SJCRH30 (cell line): ENCODE measurements at regions not wholly inside any gene's neighbourhood (a gene's known extent, or its start where the extent isn't known, plus 50 kb on each side); places are given as distances from the start of the nearest gene placed in this dataset.

ENCODE experiments used
- DNase-seq, 2 experiments: peaks; one replicate each; pipeline ENCODE4 v3.0.0-alpha.2; 2015 to 2020
- H3K27ac ChIP-seq: fragments of 250-450 bp; sonication (Bioruptor Pico); 2 replicates; pipeline ENCODE4 v1.5.1; 2020; ENCODE audit warnings: mild to moderate bottlenecking, moderate library complexity
- H3K27me3 ChIP-seq: fragments of 250-450 bp; sonication (Bioruptor Pico); 2 replicates; pipeline ENCODE4 v1.5.1; 2020; ENCODE audit warnings: mild to moderate bottlenecking, moderate library complexity
- H3K36me3 ChIP-seq: fragments of 250-450 bp; sonication (Bioruptor Pico); 2 replicates; pipeline ENCODE4 v1.5.1; 2020; ENCODE audit warnings: mild to moderate bottlenecking, moderate library complexity
- H3K4me1 ChIP-seq: fragments of 250-450 bp; sonication (Bioruptor Pico); 2 replicates; pipeline ENCODE4 v1.5.1; 2020; ENCODE audit warnings: mild to moderate bottlenecking, moderate library complexity
- H3K4me3 ChIP-seq: fragments of 250-450 bp; sonication (Bioruptor Pico); 2 replicates; pipeline ENCODE4 v1.5.1; 2020; ENCODE audit warnings: mild to moderate bottlenecking, moderate library complexity
- H3K9me3 ChIP-seq: fragments of 250-450 bp; sonication (Bioruptor Pico); replicated peaks from 2 replicates; pipeline ENCODE4 v1.5.1; 2020; ENCODE audit warnings: mild to moderate bottlenecking, moderate library complexity

DNA sequence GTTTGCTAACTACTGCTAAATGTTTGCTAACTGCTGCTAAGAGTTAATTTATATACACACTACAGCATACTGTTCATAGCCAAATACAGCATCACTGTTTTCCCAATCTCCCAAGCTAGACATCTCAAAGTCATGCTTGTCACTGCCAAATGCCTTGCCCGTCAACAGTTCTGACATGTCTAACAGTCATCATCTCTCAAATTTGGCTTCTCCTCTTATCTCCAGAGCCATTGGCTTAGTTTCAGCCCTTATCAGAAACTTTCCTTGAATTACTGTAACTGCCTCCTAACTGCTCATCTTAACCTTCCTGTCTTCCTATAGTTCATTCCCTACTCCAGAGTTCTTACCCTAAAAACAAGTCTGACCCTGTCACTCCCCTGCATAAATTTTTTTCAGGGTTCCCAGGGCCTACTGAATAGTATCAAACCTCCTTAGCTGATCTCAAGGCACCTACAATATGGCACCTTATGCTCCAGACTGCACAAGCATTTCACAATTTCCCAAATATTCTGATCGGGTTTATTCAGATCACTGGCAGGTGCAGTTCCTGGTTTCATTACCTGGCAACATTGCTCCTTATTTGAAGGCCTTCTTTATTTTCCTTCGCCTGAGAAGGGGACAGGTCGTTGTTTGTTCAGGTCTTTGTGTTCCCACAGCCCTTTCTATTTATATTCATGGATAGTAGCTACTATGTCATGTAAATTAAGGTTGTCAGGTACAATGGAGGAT, 55.9 kb upstream of the ANKRD55 start:
- Histone ChIP-seq H3K4me3 (no peak overlapping the region), H3K27ac (no peak overlapping the region), H3K9me3 (no peaks in the 10 kb centered on the region), H3K4me1 (no peaks in the 10 kb centered on the region), H3K36me3 (no peaks in the 10 kb centered on the region), H3K27me3 (no peaks in the 10 kb centered on the region)
- no peak for DNase-seq

GRCh38 chr5:56286015-56286884, 53.1 kb upstream of the ANKRD55 start:
- no peaks in the 10 kb centered on the region for H3K4me1 ChIP-seq
- H3K4me3 ChIP-seq, result no peak overlapping the region
- H3K27me3 ChIP-seq, result no peaks in the 10 kb centered on the region
- H3K36me3 ChIP-seq, result no peaks in the 10 kb centered on the region
- DNase-seq, result no peak
- H3K9me3 ChIP-seq, result no peaks in the 10 kb centered on the region
- H3K27ac ChIP-seq, result no peak overlapping the region

DNA sequence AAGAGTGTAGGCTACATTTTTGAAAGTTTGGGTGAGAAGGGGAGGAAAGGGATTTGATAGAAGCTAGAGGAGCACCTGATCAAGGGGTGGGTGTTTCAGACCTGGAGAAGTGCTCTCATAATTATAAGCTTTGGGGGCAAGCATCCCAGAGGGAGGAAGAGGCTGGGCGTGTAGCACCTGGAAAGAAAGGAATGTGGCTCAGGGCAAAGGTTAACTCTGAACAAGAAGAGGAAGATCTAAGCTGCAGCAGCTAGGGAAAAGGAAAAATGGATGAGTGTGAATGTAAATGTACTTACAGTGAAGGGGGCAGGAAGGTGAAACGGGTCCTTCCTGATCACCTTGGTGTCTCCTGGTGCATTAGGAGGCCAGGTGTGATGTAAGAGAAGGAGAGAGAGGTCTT, 49.8 kb upstream of the ANKRD55 start:
- DNase-seq, result no peak
- Histone ChIP-seq H3K4me3 (no peak overlapping the region), H3K4me1 (peaks cover 21% of the 10 kb centered on the region), H3K9me3 (no peaks in the 10 kb centered on the region), H3K36me3 (no peaks in the 10 kb centered on the region), H3K27ac (no peak overlapping the region), H3K27me3 (no peaks in the 10 kb centered on the region)
